AG08395 (cell line): ENCODE measurements at regions not wholly inside any gene's neighbourhood (a gene's known extent, or its start where the extent isn't known, plus 50 kb on each side); places are given as distances from the start of the nearest gene placed in this dataset.

Experiments used
- DNase-seq: peaks from one replicate; pipeline ENCODE4 v3.0.0; 2012; ENCODE audit warnings: mixed read lengths, low spot score

DNA sequence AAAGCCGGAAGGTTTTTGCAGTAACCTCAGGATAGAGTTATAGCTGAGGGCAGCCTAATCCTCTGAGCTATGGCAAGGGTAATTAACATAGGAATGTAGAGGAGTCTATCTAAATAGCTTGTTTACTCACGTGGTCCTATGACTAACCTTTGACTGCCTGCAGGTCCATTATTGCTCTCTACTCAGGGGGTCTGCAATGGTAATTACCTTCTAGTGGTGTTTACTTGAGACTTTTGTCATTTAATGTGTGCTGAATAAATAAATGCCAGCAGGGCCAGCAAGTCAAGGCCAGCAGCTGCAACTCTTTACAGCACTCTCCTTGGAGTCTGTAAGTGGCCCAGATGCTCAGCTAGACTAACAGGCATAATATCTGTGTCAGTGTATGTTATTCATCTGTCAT lies 212.7 kb upstream of the FMR1 start:
- DNase-seq, result no peak

DNA sequence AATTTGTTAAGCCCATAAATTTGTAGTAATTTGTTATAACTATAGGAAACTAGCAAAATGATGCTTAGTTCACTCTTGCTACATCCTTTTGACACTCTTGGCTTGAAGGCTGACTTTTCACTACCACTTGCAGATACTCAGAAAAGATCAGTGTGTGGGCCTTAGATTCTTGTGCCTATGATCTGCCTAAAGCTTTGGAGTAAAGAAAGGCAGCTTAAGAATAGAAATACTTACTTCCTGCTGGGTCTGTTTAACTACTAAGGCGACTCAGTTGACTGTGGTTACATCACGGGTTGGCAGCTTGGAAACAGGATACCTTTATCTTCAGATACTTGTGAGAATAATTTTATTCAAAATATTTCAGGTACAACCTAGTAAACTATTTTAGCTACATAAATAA lies 201.4 kb upstream of the FMR1 start:
- DNase-seq, result no peak

DNA sequence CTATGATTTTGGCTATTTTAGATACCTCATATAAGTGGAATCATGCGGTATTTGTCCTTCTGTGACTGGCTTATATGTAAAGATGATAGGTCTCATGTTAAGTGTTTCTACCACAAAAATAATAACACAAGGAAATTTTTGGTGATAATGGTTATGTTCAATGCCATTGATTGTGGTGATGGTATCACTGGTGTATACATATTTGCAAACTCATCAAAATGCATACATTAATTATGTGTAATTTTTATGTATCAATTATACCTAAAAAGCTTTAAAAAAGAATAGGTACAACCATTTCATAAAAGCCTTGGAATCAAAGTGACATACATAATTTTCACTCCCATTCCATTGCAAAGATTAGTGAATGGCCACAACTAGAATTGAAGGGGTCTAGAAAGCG lies 178.3 kb upstream of the FMR1 start:
- DNase-seq, result no peak

- DNase-seq, result no peak
These were observed 176.4 kb upstream of the FMR1 start for GRCh38 chrX:147735364-147735763.

DNA sequence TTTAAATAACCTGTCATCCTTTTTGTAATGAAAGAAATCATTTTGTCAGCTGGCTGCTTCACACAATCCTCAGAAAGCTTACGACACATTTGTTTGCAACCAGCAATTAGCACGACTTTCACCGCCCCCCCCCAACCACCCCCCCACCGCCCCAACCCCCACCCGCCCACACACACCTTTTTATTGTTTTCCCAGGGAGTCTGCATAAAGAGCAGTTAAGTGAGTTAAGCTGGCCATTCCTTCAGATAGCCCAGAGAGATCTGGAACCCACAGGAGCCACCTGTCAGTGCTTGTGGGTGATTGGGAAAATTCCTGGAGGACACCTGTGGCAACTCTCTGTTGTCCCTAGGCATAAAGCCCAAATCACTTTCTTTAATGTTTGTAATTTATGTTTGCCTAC lies 175.7 kb upstream of the FMR1 start:
- no peak for DNase-seq

DNA sequence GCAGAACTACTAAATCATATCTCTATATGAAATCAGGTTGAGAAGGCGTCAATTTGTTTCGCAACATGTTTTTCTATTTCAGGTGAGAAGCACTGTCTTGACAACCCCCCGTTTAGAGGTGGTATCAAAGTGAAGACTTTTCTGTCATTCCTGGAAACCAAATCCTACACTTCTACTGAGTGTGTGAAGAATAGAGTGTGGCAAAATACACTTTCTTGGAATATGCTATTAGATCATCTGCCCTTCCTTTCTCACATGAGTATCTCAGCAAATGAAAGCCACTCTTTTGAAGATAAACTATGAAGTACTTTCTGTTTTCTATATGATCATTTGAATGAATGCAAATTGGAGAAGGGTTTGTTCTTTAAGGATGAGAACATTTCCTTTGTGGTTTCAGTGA lies 174.0 kb upstream of the FMR1 start:
- no peak for DNase-seq

GRCh38 chrX:147738265-147738664 lies 173.5 kb upstream of the FMR1 start:
- DNase-seq, result no peak

DNA sequence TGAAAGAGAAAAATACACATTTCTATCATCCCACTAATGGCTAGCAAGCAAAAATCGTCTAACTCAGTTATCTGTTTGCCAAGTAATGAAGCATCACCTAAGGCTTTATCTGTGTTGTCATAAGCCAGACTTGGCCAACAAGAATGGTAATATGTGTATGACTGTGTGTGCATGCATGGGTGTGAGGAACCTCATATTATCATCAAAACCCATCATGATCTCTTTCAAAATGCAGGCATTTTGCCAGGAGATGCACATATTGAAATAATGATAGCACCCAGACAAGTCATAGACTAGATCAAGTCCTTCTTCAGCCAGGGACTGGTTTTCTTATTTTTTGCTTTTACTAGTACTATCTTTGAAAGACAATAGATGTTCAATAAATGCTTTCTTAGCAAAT lies 172.5 kb upstream of the FMR1 start:
- DNase-seq, result no peak

DNA sequence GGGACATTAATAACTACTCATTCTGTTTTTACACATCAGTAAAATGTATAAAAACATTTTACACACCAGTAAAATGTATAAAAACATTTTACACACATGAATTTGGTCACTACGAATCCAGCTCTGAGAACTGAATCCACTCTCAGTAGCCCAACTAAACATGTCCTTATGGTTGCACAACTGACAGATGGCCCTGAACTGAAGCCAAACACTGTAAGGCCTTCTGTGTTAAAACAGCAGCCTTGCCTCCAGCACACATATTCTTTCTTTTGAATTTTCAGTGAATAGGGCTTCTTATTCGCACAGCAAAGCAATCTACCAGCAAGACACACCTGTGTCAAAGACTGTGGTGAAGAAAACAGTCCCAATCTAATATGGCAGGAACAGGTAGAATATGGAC lies 169.9 kb upstream of the FMR1 start:
- no peak for DNase-seq

DNA sequence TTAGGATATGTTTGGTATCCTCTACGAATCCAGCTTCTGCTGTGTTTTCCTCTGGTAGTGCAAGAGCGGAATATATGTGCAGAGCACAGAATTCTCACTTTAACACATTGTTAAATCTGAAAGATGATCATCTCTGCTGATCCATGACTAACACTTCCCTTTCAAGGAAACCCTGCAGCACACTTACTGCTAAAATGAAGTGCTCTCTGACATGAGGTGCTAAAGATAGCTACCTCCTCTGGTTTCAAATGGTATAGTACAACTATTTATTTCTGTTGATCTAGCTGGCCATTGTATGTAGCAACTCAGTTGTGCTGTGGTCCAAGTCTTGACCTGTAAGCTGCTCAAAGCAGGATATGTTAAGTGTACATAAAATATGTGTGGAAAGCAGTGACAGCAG lies 162.4 kb upstream of the FMR1 start:
- DNase-seq, result no peak

DNA sequence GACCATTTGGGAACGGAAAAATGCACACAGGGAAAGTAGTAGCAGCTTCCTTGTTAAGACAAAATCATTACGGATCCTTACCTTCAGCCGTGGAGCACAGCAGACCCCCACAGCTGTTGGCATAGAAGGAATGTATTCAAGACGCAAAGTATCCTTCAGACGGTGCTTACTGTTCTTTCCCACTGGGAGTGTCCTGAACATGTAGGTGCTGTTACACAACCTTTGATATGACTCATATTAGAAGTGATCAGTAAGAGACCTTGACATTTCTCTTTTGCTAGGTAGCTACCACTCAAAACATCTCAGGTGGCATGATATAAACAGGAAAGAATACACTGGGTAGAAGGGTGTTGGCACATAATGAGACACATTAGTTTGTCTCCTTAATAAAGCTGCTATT lies 154.0 kb upstream of the FMR1 start:
- DNase-seq, result no peak

GRCh38 chrX:147763131-147763530 lies 148.6 kb upstream of the FMR1 start:
- no peak for DNase-seq

- DNase-seq, result no peak
These were observed 146.9 kb upstream of the FMR1 start for GRCh38 chrX:147764868-147765267.

DNA sequence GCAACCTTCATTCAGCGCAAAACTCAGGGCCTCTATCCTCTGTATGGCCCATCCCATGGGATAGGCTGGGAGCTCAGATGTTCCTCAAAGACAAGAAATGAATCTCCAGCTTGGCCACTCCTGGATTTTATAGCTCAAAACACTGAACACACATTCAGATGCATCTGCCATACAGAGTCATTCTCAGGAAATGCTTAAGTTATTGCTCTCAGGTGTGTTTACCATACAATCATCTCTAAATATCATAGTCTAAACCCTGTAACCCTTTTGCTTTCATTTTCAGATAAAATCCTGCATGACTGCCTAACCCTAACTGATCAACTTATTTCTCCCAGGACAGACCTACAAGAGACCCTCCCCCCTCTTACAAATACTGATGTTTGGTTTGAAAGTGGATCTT lies 140.9 kb upstream of the FMR1 start:
- no peak for DNase-seq

GRCh38 chrX:147776988-147777387 lies 134.7 kb upstream of the FMR1 start:
- DNase-seq, result no peak

DNA sequence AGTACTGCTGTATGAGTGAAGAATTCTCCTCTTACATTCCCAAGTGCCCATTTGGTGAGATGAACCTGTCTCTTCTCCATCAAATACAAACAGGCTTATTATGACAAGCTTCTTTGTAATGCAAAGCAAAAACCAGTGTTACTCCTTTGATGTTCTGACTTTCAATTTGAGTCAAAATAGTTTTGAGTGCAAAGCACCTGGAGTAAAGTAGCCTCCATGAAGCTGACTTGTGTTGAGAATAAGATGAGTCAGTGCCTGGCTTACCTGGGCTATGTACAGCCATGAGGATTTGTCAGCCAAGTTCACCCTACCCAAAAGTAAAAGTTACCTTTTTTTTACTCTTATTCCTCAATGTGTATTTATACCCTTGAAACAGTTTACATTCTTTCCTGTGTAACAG lies 132.5 kb upstream of the FMR1 start:
- no peak for DNase-seq

DNA sequence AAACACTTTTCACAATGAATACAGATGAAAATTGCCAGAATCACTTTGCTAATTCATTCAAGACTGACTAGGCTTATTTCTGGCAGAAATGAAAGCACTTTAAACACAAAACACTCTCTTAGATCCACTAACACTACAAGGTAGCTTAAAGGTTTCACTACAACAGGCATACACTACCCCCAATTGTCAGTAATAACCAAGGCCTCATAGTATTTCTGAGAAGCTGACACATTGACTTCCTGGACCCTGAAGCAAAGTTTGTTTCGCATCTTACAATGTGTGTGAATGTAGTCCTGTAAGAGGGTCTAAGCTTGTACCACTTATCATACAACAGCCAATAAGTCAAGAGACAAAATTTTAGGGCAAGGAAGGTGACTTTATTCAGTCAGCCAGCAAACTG lies 129.9 kb upstream of the FMR1 start:
- no peak for DNase-seq

DNA sequence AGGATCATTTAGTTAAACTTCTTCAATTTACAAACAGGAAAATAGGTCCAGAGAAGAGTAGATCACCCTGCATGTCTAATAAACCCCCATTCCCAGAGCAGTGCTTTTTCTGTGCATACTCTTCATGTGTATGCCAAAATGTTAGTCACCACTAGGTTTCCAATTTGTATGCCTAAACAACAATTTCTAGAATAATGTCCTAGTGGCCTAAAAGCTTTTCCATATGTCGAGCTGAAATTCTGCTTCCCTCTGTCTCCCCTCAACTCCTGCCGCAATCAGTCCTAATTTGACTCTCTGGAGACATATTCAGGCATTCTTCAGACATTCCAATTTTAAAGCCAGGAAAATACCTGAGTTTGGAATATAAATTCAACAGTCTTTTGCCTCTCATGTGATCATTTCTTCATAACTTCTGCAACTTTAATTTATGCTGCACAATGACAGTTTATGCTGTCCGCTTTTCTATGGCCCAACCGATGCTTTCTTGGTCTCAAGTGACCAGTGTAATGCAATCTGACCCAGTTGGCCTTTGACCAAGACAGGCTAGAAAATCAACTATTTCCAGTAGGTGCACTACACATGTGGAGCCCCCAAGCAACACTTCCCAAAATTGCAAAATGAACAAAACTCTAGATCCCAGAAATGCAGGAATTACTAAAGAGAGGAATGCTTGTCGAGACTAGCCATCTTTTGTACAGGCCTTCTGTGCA lies 122.9 kb upstream of the FMR1 start:
- no peak for DNase-seq

- no peak for DNase-seq
These were observed 111.1 kb upstream of the FMR1 start for GRCh38 chrX:147800663-147801062.

DNA sequence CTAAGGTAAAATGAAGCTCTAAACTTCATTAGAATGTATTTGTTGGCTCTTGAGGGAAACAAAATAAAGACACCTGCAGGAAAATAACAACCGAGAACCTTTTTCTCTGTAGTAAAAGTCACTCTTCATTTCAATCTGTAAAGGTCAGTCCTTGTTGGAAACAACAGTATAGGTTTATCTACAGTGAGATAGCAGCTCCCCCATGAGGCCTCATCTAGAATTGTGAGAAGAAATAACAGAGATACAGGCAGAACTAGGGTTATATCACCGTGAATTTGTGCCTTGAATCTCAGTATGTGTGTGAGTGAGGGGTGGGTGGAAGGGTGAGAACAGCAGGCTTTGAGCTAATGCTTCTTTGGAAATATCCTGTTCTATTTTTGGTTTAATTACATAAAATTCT lies 107.8 kb upstream of the FMR1 start:
- peak; percentile 4 for DNase-seq

- no peak for DNase-seq
These were observed 99.9 kb upstream of the FMR1 start for GRCh38 chrX:147811803-147812202.

DNA sequence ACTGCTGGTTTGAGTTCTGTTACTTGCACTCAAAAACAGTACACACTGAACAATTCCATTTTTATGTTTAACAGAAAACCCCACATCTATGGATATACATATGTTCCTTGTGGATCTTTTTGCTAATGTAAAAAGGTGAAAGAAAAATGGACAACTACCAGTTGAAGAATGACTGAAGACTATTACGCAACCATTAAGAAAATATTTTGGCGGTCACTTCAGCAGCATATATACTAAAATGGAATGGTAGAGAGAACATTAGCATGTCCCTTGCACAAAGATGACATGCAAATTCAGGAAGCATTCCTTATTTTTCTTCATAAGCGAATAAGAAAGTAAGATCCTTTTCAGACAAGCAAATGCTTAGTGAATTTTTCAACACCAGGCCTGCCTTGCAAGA lies 84.6 kb upstream of the FMR1 start:
- DNase-seq, result no peak

GRCh38 chrX:147828719-147829118 lies 83.0 kb upstream of the FMR1 start:
- no peak for DNase-seq

DNA sequence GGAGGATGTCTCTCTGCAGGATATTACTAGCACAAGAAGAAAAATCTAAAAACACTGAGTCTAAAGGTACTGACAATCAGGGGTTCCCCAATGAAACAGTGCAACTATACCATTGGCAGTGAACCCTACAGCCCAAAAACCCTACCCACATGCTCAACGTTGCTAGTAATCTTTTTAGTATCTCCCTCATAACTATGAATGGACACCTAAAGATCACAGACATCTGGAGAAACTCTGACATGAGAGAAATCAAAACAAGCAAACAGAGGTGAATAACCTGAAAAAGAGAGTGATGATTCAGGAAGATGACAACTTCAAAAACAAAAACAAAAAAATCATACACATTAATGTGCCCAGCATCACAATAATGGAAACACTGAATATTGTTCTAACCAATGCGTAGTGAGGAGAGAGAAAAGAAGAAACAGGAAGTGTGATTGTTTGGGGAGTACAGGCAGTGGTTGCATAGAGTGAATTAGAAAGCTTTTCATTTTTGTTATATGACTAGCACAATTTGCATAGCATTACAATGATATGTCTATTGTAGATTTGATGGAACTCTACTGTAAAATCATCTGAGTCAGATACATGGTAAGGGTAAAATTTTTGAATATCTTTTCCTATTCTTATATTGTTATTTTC lies 78.9 kb upstream of the FMR1 start:
- DNase-seq, result no peak
